HG03280 (cell line): ENCODE measurements at regions not wholly inside any gene's neighbourhood (a gene's known extent, or its start where the extent isn't known, plus 50 kb on each side); places are given as distances from the start of the nearest gene placed in this dataset.

ENCODE experiments used
- ATAC-seq: cut with Tn5 transposase; IDR thresholded peaks from one replicate; pipeline ENCODE4 v1.9.1; 2021; ENCODE audit warnings: mild to moderate bottlenecking, moderate library complexity; ENCODE audit not compliant: unreplicated experiment

DNA sequence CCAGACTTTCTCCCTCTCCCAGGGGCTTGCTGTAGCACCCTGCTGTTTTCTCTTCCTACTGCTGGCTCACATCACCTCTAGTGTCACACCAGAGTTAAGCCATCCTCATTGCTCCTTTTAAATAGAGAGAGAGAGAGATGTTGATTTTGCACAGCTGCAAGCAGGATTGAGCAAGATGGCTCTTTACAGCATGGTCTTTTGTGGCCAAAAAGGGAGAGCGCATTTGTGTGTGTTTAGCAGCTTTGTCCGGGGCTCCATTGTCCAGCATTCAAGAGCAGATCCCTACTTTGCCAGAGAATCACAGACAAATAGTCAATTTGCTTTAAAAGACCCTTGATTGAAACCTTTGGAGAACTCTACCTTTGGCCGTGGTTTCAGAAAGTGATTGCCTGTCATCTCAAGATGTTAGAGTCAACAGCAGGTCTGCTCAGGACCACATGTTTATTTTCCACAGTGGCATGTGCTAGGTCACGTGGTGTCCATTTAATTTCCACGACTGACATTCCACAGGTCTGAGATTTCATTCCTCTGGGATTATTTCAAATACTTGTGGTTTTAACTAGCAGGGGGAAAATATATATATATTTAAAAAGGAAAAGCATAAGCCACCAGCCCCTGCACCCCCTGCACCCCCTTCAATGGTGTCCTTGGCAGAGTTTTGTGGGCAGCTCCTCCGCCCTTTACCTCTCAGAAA, 359.9 kb upstream of the SLC14A2 start:
- no peak for ATAC-seq

DNA sequence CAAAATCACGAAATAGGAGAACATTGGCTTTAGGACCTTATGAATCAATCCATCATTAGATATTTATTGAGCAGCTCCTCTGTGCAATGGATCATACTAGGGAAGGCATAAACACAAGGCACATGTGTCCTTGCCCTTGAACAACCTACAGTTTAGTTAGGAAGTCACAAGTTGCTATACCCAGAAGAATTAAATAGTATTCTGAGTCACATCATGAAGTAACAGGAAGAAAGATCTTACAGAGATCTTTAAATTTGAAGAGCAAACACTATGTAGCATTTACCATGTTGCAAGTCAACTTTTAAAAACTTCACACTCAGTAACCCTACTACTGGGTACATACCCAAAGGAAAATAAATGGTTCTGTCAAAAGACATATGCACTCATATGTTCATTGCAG, 355.2 kb upstream of the SLC14A2 start:
- ATAC-seq = no peak

DNA sequence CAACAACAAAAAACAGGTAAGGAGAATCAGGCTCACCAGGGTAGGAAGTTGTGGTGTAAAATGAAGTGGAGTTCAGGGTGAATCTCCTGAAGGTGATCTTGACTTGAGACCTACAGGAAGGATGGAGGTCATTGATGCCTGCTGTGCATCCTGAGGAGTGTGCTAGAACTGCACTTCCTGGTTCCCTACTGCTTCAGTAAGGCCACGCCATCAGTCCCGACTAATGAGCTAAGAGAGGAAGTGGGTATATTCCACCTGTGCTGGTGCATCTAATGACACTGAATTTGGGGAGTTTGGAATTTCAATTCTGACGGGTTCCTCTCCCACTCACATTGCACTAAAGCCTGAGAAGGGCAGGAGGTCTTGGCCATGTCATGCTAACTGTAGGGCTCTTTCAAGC, 349.3 kb upstream of the SLC14A2 start:
- ATAC-seq = no peak

- ATAC-seq = no peak
Measured at GRCh38 chr18:45267622-45268021, 347.7 kb upstream of the SLC14A2 start.

DNA sequence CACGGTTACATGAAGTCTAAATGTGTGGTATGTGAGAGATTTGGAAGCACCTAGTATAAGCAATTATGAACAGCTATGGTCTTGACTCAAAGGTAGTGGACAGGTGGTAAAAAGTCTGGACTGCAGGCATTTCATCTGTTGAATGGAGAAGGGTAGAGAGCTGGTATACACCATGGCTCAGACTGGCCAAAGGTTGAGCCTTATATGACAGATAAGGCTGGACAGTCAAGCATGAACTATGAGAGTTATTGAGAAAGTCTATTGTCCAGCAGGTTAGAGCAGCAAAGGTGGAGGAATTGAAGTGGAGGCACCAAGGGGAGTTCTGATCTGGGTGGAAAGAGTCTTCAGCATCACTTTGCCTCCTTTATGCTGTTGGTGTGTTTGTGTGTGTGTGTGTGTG, 346.7 kb upstream of the SLC14A2 start:
- ATAC-seq = no peak

DNA sequence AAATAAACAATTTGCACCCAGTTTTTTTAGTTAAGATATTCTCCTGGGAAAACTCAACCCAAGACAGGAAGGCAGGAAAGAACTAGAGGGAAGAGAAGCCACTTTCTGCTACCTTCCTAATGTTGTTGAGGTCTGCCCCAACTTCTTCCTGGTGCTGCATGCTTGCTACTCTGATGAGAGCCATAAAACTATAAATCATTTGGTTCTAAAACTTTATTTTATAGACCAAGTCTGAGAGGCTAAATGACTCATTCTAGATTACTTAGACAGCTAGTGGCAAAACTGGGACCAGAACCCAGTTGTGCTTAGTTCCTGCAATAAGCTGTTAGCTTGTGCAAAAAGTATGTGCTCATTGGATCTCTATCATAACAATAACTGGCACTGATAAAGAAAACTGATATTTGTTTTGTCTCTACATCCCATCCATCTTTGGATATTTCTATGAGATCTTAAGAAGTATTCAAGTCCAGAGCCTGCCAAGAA, 344.9 kb upstream of the SLC14A2 start:
- ATAC-seq = no peak

- ATAC-seq = no peak
Measured at GRCh38 chr18:45274026-45274425, 341.2 kb upstream of the SLC14A2 start.

DNA sequence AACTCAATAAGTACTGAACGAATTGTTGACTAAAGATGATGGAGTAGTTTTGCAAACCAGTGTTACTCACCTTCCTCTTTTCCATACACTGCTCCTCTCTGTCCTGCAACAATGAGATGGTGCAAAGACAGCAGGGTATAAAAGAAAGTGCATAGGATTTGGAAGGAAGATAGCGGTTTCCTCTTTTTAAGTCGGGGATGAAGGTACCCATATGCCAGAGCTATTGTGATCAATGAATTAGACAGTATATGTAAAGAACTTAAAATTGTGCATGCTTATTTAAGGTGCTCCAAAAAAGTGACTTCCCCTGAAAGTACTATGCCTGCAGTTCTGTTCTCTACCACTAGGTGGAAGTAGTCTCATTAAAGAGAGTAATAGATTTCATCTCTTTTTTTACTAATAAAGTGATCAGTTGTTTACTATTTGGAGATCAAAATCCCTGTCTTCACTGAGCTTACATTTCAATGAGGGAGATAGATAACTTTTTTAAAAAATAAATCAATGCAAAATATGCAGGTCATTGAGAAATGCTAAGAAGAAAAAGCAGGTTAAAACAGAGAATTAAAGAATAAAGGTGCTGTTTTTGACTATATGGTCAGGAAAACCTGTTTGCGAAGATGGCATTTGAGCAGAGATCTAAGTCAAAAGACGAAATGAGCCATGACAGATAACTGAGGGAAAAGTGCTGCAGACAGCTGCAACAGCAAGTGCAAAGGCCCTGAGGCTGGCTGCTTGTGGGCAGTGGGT, 339.7 kb upstream of the SLC14A2 start:
- no peak for ATAC-seq

DNA sequence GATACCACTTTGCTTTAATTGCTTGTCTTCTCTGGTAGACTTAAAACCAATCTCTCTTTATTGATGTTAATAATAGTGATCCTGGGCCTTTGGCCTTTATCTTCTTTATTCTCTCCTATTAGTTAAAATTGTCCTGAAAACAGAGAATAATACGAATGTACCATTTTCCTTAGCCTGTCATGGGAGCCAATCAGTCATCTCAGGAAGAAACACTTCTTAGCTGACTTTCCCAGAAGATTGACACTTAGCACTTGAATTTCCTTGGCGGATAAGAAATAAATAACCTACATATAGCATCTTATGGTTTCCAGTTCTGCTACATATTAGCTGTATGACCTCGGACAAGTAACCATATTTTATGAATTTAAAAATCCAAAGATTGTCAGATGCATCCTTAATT, 338.4 kb upstream of the SLC14A2 start:
- no peak for ATAC-seq

- ATAC-seq = no peak
Measured at GRCh38 chr18:45277908-45278307, 337.4 kb upstream of the SLC14A2 start.

- no peak for ATAC-seq
Measured at GRCh38 chr18:45280481-45281276, 334.6 kb upstream of the SLC14A2 start.

DNA sequence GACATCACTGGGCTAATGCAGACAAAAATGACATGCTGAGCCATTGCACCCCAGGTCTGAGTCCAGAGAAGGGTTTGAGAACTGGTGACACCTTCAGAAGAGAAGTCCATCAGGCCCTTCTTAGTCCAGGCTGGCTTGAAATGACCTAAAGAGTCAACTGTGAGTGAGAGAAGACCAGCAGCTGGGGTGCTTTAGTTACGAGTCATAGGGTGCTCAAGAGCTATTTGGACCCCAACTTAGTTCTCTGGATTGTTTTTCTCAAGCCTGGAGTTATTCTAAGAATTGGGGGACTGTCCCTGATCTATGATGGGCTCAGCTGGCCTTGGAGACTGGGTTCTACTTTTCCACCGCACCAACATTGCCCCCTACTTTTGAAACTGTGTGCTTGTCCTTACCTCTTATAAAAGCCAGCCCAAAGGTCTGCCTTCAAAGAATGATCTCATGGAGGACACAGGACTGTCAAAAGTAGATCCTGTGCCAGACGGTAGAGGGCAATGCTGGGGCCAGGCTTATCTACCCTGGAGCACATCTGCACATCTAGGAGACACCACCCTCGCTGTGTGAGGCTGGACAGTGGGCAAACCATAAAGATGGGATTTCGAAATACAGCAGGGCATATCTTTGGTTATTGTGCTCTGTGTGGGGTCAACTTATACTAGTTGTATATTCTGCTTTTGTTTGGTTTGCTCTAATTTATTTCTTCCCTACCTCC, 333.0 kb upstream of the SLC14A2 start:
- ATAC-seq = no peak

DNA sequence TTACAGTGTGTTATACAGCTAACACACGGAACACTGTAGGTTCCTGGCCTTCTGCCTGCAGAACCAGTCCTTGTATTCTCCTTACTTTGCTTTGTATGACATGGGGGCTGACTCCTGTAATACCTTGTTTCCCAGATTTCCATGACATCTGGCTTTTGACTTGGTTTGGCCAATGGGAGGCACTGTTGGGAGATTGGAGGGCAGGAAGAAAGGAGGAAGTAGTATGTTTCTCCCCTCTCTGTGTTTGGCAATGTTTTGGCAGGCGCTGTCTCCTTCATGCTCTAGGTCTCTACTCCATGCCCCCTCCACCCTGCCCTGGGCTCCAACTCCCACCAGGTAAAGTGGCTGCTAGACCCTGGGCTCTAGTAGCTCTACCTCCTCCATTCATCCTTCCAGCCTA, 331.1 kb upstream of the SLC14A2 start:
- ATAC-seq = no peak

GRCh38 chr18:45284851-45285250, 330.4 kb upstream of the SLC14A2 start:
- no peak for ATAC-seq

DNA sequence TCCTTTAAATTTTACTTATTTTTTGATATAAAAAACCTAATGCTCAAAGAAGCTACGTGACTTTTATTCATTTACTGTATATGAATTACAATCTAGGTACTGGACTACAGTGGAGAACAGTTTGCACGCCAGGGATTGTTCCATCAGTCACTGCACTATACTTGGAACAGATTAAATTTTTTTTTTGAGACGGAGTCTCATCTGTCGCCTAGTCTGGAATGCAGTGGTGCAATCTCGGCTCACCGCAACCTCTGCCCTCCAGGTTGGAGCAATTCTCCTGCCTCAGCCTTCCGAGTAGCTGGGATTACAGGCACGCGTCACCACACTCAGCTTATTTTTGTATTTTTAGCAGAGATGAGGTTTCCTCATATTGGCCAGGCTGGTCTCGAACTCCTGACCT, 330.0 kb upstream of the SLC14A2 start:
- ATAC-seq = no peak

DNA sequence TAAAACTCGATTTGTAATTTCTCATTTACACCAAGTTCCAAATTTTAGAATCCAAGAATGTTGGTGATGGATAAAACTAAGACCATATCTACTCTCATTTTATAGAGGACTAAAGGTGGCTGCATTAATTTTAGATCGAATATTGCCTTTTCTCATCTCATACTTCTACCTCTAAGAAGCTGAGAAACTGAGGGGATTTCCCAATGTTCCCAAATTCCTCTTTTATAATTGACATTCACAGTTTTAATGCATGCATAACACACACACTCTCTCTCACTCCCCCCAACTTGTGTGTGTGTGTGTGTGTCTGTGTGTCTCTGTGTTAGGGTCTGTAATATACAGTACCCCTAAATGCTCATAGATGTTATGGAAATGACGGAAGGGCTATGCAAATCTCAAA, 328.8 kb upstream of the SLC14A2 start:
- no peak for ATAC-seq

DNA sequence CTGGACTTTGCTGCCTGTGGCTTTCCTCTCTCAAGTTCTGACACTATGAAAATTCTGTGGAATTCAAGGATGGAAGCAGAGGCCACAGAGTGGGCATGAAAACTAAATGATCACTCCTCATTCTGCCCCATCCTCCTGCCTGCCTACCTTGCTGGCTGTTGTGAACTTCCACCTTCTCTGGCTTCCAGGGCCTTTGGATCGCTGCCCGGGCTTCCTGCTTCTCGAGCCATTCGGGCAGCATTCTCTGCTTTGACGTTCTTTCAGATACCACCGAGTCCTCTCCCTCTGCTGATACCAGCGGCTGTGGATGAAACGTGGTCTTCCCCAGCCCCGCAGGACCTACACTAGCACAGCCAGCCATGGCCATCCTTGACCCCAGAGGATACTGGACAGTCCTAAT, 327.7 kb upstream of the SLC14A2 start:
- ATAC-seq = no peak

DNA sequence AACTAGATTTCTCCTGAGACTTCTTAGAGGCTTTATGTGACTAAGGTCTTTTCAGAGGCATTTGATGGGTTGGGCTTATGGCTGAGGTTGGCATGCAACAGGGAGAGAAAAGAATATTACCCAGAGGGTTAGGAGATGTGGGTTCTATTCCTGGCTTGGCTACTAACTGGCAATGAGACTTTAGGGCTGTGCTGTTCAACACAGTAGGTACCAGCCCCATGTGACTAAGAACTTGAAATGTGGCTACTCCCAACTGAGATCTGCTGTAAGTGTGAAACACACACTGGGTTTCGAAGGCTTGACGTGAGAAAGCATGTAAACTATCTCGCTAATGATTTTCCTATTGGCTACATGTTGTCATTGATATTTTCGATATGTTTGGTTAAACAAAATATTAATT, 324.9 kb upstream of the SLC14A2 start:
- ATAC-seq = no peak

DNA sequence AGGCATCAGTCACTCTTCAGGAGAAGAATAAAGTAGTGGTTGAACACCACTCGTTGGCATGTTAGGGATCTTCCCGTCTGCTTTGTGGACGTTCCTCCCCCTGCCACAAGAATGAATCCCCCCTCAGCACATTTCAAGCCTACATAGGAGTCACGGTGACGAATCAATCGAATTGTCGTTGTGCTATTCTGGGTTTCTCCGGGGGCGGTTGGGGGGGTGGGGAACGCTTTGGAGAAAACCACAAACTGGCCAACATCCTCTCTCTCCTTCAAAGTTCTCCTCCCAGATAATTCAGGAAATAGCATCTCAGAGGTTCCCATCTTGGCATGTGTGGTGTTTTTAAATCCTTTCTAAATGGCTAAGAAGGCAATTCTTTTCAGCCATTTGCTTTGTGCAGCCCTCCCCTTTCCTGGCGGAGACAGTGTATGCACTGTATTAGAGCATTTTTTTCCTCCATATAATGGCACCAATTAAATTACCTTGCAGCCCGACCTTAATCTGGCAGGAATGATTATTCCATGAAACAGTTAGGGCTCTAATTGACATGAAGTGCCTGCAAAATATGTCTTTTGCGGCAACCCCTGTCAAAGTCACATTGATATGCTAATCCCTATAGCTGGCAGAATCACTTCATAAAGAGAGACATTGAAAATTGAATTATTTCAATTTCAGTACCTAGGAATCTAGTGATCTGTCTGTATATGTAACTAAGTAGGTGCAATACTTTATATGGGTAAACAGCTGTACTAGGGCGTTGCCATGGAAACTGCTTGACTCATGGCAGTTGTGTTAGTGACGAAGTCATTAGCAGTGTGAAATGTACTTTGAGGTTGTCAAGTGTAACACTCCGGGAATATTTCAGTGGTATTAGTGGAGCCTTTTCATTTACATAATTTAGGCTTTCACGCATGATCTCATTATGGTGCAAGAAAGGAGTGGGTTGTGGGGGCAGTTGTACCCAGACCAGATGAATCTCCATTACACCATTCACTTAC, 323.4 kb upstream of the SLC14A2 start:
- ATAC-seq = no peak

DNA sequence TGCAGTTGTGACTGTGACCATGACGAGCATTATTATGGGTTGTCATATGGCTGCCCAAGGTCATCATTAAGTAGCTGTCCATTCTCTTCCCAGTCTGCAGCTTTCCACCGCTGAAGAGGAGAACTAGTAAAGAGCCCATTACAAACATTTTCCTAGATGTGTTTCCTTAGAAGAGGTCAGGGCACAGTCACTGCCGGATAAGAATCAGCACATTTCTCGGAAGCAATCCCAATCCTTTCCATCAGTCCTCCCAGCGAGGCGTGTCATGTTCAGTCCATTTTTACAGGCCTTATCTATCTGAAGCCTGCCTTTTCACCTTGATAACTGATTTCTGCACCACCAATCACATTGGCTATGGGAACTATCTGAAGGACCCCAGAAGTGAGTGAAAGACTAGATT, 319.9 kb upstream of the SLC14A2 start:
- no peak for ATAC-seq
